Fibroblast of skin of right quadriceps (primary cell): ENCODE measurements at regions not wholly inside any gene's neighbourhood (a gene's known extent, or its start where the extent isn't known, plus 50 kb on each side); places are given as distances from the start of the nearest gene placed in this dataset.
"Not testable (repeated sequence)": the region's sequence is repeated elsewhere in the genome, so short reads cannot be mapped to it uniquely, and the experiment has no call there.

Experiments
- DNase-seq: peaks from one replicate; pipeline ENCODE4 v3.0.0-alpha.2; 2013

GRCh38 chr12:13552830-13553229 lies 356.3 kb downstream of the EMP1 start:
- DNase-seq = no peak

GRCh38 chr12:13547283-13547682 lies 350.8 kb downstream of the EMP1 start:
- DNase-seq = no peak

DNA sequence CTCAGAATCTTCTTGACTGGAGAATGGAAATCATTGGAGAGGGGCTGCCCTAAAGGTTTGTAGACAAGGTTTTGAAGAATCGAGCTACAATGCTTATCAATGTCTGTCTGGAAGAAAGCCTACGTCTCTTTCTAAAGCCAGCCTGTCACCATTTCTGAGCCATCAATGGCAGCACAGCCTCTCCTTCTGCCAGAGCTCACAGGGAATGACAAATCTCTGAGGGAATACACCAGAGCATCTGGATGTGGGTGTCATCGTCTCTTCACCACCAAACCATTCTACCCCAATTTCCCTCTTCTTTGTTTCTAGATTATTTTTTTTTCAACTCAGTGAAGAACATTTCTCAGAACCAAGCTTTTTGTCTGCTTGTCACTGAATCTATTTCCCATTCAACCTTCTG lies 349.7 kb downstream of the EMP1 start:
- DNase-seq = no peak

DNA sequence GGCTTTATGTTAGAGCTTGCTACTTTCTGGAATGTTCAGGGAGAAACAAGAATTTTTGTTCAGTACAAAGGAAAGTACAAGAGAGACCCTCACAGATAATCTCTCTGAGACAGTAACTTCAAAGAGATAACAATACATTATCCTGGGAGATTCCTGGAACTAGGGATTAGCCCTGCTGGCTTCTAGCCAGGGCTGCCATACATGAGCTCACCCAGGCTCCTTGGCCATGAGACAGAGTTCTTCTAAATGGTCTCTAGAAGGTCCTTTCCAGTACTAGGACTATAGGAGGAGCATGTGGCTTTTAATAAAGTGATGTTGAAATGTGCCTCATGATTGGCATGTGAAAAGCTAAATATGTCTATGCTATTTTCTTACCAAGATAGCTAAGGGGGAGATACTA lies 342.5 kb downstream of the EMP1 start:
- no peak for DNase-seq

- no peak for DNase-seq
Observed at GRCh38 chr12:13538136-13538535, 341.6 kb downstream of the EMP1 start.

DNA sequence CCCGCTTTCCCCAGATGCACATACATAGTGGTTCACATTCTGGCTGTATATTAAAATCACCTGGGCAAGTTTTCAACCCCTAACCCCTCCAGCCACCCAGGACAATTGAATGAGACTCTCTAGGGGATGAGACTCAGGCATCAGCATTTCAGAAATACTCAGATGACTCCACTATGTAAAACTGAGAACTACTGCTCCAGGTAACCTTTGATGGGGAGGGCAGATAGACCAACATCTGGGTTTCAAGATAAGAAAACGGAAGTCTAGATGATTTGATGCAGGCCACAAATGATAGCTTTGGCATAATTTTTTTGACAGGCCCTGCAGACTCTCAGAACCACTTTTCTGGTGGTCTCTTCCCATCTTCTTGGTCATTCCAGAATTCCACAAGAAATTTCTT lies 341.1 kb downstream of the EMP1 start:
- DNase-seq = no peak

DNA sequence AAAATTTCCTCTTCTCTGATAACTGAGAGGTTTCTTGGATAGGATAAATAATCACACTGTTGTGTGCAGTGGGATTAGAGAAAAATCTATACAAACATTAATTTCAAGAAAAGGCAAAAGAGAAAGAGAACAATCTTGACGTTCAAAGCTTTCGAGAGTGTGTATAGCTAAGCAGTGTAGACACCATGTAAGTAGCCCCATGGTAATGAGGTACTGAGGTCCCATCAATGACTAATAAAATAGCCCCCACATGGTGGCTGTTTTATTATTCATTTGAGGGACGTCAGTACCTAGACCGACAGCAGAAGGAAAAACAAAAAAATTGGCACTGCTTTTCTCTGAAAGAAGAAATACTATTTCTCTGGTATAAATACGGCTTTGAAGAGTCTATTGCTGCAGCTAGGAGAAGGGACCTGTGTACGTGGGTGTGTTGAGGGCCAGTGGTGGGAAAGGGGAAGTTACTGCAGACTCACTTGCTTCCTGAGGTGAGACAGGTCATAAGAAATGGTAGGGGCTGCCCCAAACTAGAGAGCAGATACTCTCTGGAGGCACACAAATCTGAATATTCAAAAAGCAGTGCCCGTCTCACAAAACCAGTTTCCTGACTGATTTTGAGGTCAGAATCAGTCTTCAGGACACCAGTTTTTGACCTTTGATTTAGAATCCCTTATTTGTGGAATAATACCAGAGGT lies 339.8 kb downstream of the EMP1 start:
- DNase-seq = no peak

DNA sequence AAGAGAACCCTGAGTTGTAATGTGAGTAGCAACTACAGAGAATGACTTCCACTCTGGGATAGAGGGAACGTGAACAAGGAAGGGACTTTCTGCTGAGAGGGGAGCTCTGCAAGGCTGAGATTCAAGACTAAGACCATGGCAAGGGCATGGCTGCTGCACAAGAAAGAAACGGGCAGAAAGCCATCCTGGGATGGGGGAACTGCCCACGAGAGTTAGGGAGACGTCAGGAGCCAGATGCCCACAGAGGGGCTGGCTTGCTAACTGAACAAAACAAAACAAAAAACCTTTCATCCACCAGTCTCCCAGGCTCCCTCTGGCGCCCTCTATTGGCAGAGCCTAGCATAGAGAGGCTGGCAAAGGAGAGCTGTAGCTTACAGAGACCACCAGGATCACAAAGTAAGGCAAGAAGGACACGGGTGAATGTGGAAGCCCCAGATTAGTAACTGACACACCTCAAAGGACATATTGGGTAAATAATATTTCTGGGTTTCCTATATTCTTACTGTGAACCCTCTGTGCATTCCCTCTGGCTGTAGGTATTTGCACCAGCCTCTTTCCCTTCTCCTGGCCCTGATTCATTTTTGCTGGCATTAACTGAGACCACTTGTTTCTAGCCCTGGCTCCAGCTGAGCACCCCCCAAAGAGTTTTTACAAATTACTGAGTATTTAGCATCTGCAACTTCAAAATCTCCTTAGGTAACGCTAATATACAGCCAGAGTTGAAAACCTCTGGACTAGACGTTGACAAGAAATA lies 338.3 kb downstream of the EMP1 start:
- peak; percentile 66 for DNase-seq

DNA sequence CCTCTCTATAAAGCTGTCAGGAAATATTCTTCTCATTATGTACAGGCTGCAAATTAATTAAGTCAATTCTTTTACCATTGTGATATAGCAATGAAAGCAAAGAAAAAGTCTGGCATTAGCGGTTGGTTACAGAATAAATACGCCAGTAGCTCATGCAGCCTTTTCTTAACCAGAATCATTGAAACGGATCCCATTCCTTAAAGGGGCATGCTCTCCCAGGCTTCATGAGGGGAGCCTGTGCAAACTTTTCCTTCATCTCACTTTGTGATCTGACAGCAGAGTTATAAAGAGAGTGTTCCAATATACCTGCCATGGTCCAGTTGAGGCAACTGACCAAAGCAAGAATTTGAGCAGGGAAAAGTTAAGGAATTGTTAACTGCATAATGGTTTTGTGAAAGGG lies 337.7 kb downstream of the EMP1 start:
- DNase-seq = no peak

DNA sequence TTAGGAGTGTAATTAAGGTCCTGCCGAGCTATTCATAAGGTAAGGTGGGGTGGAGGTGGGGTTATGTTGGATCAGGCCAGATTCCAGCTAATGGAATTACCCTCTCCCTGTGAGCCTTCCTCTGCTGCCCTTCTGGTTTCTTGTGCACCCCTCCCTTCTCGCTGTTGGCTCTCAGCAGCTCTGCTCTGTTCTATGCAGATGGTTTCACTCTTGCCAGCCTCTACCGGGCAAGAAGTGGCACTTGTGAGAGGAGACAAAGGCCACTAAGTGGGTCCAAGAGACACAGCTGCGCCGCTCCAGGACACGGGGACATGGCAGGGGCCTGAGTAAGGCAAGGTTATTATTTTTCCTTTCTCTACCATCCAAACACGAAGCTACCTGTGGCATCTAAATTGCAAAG lies 334.4 kb downstream of the EMP1 start:
- DNase-seq = no peak

DNA sequence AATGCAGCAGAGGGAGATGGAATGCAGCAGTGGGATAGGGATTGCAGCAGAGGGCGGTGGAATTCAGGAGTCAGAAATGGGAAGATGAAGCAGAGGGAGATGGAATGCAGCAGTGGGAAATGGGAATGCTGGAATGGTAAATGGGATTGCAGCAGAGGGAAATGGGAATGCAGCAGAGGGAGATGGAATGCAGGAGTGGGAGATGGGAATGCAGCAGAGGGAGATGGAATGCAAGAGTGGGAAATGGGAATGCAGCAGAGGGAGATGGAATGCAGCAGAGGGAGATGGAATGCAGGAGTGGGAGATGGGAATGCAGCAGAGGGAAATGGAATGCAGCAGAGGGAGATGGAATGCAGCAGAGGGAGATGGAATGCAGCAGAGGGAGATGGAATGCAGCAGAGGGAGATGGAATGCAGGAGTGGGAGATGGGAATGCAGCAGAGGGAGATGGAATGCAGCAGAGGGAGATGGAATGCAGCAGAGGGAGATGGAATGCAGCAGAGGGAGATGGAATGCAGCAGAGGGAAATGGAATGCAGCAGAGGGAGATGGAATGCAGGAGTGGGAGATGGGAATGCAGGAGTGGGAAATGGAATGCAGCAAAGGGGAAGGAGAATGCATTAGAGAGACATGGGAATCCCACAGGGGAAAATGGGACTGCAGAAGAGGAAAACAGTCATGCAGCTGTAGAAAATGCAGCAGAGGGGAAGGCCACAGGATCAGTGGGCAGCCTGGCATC lies 329.8 kb downstream of the EMP1 start:
- peak; percentile 32 for DNase-seq

- peak; percentile 26 for DNase-seq
Observed at GRCh38 chr12:13523536-13524307, 327.2 kb downstream of the EMP1 start.

DNA sequence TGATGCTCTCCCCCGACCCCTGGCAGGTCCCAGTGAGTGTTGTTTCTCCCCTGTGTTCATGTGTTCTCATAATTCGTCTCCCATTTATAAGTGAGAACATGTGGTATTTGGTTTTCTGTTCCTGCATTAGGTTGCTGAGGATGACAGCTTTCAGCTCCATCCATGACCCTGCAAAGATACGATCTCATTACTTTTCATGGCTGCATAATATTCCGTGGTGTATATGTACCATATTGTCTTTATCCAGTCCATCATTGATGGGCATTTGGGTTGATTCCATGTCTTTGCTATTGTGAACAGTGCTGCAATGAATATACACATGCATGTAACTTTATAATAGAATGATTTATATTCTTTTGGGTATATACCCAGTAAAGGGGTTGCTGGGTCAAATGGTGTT lies 321.5 kb downstream of the EMP1 start:
- DNase-seq = not testable (repeated sequence)

DNA sequence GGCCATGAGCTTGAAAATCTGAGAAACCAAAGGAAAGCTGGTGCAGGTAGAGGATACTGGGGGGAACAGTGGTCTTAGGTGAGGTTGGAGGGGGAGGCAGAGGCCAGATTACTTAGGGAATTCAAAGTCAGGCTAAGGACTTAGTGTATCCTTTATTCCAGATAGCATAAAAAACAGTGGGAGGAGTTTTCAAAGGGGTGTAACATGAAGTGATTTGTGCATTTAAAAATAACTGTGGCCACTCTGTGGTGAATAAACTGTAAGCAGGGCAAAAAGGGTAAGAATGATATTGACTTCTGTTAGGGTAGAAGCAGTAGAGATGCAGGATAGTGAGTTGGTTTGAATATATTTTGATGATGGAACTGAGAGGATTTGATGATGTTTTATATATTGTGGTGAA lies 313.2 kb downstream of the EMP1 start:
- DNase-seq = no peak

GRCh38 chr12:13505636-13506035 lies 309.1 kb downstream of the EMP1 start:
- no peak for DNase-seq

DNA sequence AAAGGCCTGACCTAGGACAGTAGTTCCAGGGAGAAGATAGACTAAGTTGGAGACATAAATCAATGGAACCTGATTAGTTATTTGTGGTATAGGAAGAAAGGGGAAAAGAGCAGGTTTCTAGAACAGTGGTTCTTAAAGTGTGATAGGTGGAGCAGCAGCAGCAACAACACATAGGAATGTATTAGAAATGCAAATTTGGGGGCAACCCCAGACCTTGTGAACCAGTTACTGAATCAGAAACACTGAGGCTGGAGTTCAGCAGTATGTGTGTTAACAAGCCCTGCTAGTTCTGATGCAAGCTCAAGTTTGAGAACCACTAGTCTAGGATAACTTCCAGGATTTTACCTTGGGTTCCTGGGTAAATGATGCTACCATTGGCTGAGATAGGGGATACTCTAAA lies 308.7 kb downstream of the EMP1 start:
- DNase-seq = no peak

- DNase-seq = no peak
Observed at GRCh38 chr12:13504736-13505135, 308.2 kb downstream of the EMP1 start.

- peak; percentile 40 for DNase-seq
Observed at GRCh38 chr12:13504074-13504473, 307.5 kb downstream of the EMP1 start.

- DNase-seq = no peak
Observed at GRCh38 chr12:13503094-13503835, 306.7 kb downstream of the EMP1 start.

DNA sequence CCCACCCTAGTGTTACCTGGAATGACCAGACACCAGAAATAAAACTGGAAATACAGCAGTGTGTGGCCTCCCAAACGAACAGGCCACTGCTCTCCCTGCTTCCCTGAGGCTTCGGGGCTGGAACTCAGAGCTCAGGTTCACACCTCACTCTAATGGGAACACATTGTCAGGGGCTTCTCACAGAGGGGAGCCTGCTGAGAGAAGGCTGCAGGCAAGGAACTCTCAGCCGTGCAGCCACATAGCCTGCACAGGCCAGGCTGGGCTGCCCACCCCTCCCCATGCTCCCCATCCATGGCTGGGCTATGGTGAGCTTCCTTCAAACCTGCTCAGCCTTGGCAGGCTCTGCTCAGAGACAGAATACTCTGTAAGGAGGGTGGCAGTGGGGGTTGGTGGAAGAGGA lies 302.5 kb downstream of the EMP1 start:
- no peak for DNase-seq

GRCh38 chr12:13496111-13496510 lies 299.6 kb downstream of the EMP1 start:
- no peak for DNase-seq

- DNase-seq = no peak
Observed at GRCh38 chr12:13489246-13489645, 292.7 kb downstream of the EMP1 start.
